ENCODE measurements at regions not wholly inside any gene's neighbourhood (a gene's known extent, or its start where the extent isn't known, plus 50 kb on each side); places are given as distances from the start of the nearest gene placed in this dataset.
"Not testable (repeated sequence)": the region's sequence is repeated elsewhere in the genome, so short reads cannot be mapped to it uniquely, and the experiment has no call there.

GRCh38 chr7:73161727-73162126 lies 75.9 kb upstream of the SPDYE9 start:
- H3K4me3 ChIP-seq (ENCODE audit: low read length); H3K27me3 Mint-ChIP-seq; H3K4me3 Mint-ChIP-seq; H3K4me1 Mint-ChIP-seq; H3K27ac Mint-ChIP-seq; H3K4me1 ChIP-seq (ENCODE audit: insufficient read depth, low read length); H3K36me3 ChIP-seq (ENCODE audit: insufficient read depth, low read length); CTCF ChIA-PET; H3K27me3 ChIP-seq (ENCODE audit: insufficient read depth, low read length, poor library complexity, severe bottlenecking); H3K9me3 Mint-ChIP-seq; DNase-seq; POLR2A ChIA-PET; H3K9me3 ChIP-seq (ENCODE audit: low read length); H3K27ac ChIP-seq (ENCODE audit: low read depth, low read length); H3K36me3 Mint-ChIP-seq: not testable (repeated sequence)

GRCh38 chr7:73157169-73157661 lies 71.4 kb upstream of the SPDYE9 start:
- H3K4me3 Mint-ChIP-seq; H3K27me3 ChIP-seq (ENCODE audit: insufficient read depth, low read length, poor library complexity, severe bottlenecking); DNase-seq; H3K9me3 ChIP-seq (ENCODE audit: low read length); H3K36me3 ChIP-seq (ENCODE audit: insufficient read depth, low read length); H3K4me1 Mint-ChIP-seq; CTCF ChIA-PET; H3K36me3 Mint-ChIP-seq; POLR2A ChIA-PET; H3K4me3 ChIP-seq (ENCODE audit: low read length); H3K27ac ChIP-seq (ENCODE audit: low read depth, low read length); H3K9me3 Mint-ChIP-seq; H3K27ac Mint-ChIP-seq; H3K27me3 Mint-ChIP-seq; H3K4me1 ChIP-seq (ENCODE audit: insufficient read depth, low read length): not testable (repeated sequence)

- H3K27me3 ChIP-seq (ENCODE audit: insufficient read depth, low read length, poor library complexity, severe bottlenecking); H3K4me1 Mint-ChIP-seq; H3K27me3 Mint-ChIP-seq; DNase-seq; H3K27ac ChIP-seq (ENCODE audit: low read depth, low read length); H3K4me1 ChIP-seq (ENCODE audit: insufficient read depth, low read length); H3K9me3 ChIP-seq (ENCODE audit: low read length); H3K36me3 Mint-ChIP-seq; H3K4me3 ChIP-seq (ENCODE audit: low read length); POLR2A ChIA-PET; H3K9me3 Mint-ChIP-seq; H3K4me3 Mint-ChIP-seq; H3K36me3 ChIP-seq (ENCODE audit: insufficient read depth, low read length); CTCF ChIA-PET: not testable (repeated sequence)
- peak overlapping the region in 1 of 8 donors; percentile 80 for H3K27ac Mint-ChIP-seq
Measured at GRCh38 chr7:73156510-73157168, 70.8 kb upstream of the SPDYE9 start.

- not testable (repeated sequence) for H3K4me3 ChIP-seq (ENCODE audit: low read length); H3K36me3 Mint-ChIP-seq
Measured at GRCh38 chr7:73154586-73155038, 68.8 kb upstream of the SPDYE9 start.

GRCh38 chr7:73153921-73154585 lies 68.2 kb upstream of the SPDYE9 start:
- CTCF ChIA-PET; H3K9me3 ChIP-seq (ENCODE audit: low read length); H3K27ac ChIP-seq (ENCODE audit: low read depth, low read length); H3K4me3 ChIP-seq (ENCODE audit: low read length); POLR2A ChIA-PET; H3K36me3 Mint-ChIP-seq; H3K27ac Mint-ChIP-seq; H3K4me1 Mint-ChIP-seq; H3K27me3 Mint-ChIP-seq; H3K4me1 ChIP-seq (ENCODE audit: insufficient read depth, low read length); H3K9me3 Mint-ChIP-seq; H3K27me3 ChIP-seq (ENCODE audit: insufficient read depth, low read length, poor library complexity, severe bottlenecking); H3K36me3 ChIP-seq (ENCODE audit: insufficient read depth, low read length); DNase-seq; H3K4me3 Mint-ChIP-seq: not testable (repeated sequence)

More at GRCh38 chr7:73154586-73155038, 68.8 kb upstream of the SPDYE9 start:
- H3K27ac ChIP-seq (ENCODE audit: low read depth, low read length); H3K36me3 ChIP-seq (ENCODE audit: insufficient read depth, low read length); POLR2A ChIA-PET; CTCF ChIA-PET; H3K4me1 Mint-ChIP-seq; H3K9me3 ChIP-seq (ENCODE audit: low read length); H3K9me3 Mint-ChIP-seq; H3K4me1 ChIP-seq (ENCODE audit: insufficient read depth, low read length); H3K27me3 Mint-ChIP-seq; H3K27ac Mint-ChIP-seq; H3K27me3 ChIP-seq (ENCODE audit: insufficient read depth, low read length, poor library complexity, severe bottlenecking): not testable (repeated sequence)
- H3K4me3 Mint-ChIP-seq, result peak overlapping the region; percentile 60 to 76 (median 69)
- peak; percentile 72 to 92 (median 85) for DNase-seq

GRCh38 chr7:73148570-73148969 lies 62.7 kb upstream of the SPDYE9 start:
- H3K27me3 ChIP-seq (ENCODE audit: insufficient read depth, low read length, poor library complexity, severe bottlenecking); H3K27ac Mint-ChIP-seq; H3K4me3 Mint-ChIP-seq; H3K9me3 ChIP-seq (ENCODE audit: low read length); H3K36me3 ChIP-seq (ENCODE audit: insufficient read depth, low read length); H3K27ac ChIP-seq (ENCODE audit: low read depth, low read length); DNase-seq; H3K4me3 ChIP-seq (ENCODE audit: low read length); CTCF ChIA-PET; H3K27me3 Mint-ChIP-seq; H3K36me3 Mint-ChIP-seq; POLR2A ChIA-PET; H3K4me1 ChIP-seq (ENCODE audit: insufficient read depth, low read length); H3K4me1 Mint-ChIP-seq; H3K9me3 Mint-ChIP-seq: not testable (repeated sequence)

GRCh38 chr7:73147681-73148080 lies 61.8 kb upstream of the SPDYE9 start:
- H3K4me1 Mint-ChIP-seq; H3K4me3 Mint-ChIP-seq; POLR2A ChIA-PET; H3K4me3 ChIP-seq (ENCODE audit: low read length); H3K9me3 ChIP-seq (ENCODE audit: low read length); H3K27ac ChIP-seq (ENCODE audit: low read depth, low read length); DNase-seq; CTCF ChIA-PET; H3K27me3 Mint-ChIP-seq; H3K36me3 Mint-ChIP-seq; H3K27ac Mint-ChIP-seq; H3K4me1 ChIP-seq (ENCODE audit: insufficient read depth, low read length); H3K27me3 ChIP-seq (ENCODE audit: insufficient read depth, low read length, poor library complexity, severe bottlenecking); H3K36me3 ChIP-seq (ENCODE audit: insufficient read depth, low read length); H3K9me3 Mint-ChIP-seq: not testable (repeated sequence)

- H3K9me3 ChIP-seq (ENCODE audit: low read length); H3K27ac ChIP-seq (ENCODE audit: low read depth, low read length); H3K4me3 Mint-ChIP-seq; H3K4me1 Mint-ChIP-seq; DNase-seq; H3K27me3 Mint-ChIP-seq; H3K4me1 ChIP-seq (ENCODE audit: insufficient read depth, low read length); H3K4me3 ChIP-seq (ENCODE audit: low read length); H3K9me3 Mint-ChIP-seq; H3K36me3 ChIP-seq (ENCODE audit: insufficient read depth, low read length); H3K27me3 ChIP-seq (ENCODE audit: insufficient read depth, low read length, poor library complexity, severe bottlenecking); CTCF ChIA-PET; H3K36me3 Mint-ChIP-seq; POLR2A ChIA-PET; H3K27ac Mint-ChIP-seq: not testable (repeated sequence)
Measured at GRCh38 chr7:73143993-73144392, 58.2 kb upstream of the SPDYE9 start.

- H3K4me3 Mint-ChIP-seq; H3K36me3 ChIP-seq (ENCODE audit: insufficient read depth, low read length); H3K27me3 ChIP-seq (ENCODE audit: insufficient read depth, low read length, poor library complexity, severe bottlenecking); DNase-seq; H3K27me3 Mint-ChIP-seq; H3K4me3 ChIP-seq (ENCODE audit: low read length); H3K27ac Mint-ChIP-seq; H3K36me3 Mint-ChIP-seq; H3K4me1 Mint-ChIP-seq; POLR2A ChIA-PET; H3K9me3 Mint-ChIP-seq; H3K9me3 ChIP-seq (ENCODE audit: low read length); H3K27ac ChIP-seq (ENCODE audit: low read depth, low read length); H3K4me1 ChIP-seq (ENCODE audit: insufficient read depth, low read length); CTCF ChIA-PET: not testable (repeated sequence)
Measured at GRCh38 chr7:73137922-73138321, 52.1 kb upstream of the SPDYE9 start.
